C4-2B (cell line): ENCODE measurements at regions not wholly inside any gene's neighbourhood (a gene's known extent, or its start where the extent isn't known, plus 50 kb on each side); places are given as distances from the start of the nearest gene placed in this dataset.

Source experiments
- H3K27ac ChIP-seq: fragments of 450-650 bp; 2 replicates; pipeline ENCODE4 v1.5.1; 2017
- CTCF ChIP-seq: fragments of 450-650 bp; conservative IDR thresholded peaks from 2 replicates; pipeline ENCODE4 v1.5.1; 2017; ENCODE audit warnings: mild to moderate bottlenecking
- ZFX ChIP-seq: fragments of 450-650 bp; IDR thresholded peaks from 2 replicates; pipeline ENCODE4 v1.6.1; 2017

GRCh38 chr7:23973264-23973663, 263.2 kb downstream of the STK31 start:
- TF ChIP-seq ZFX (no peak), CTCF (no peak)

GRCh38 chr7:23980081-23980480, 270.1 kb downstream of the STK31 start:
- H3K27ac ChIP-seq, result no peak overlapping the region
- TF ChIP-seq CTCF, result no peak
- no peak for TF ChIP-seq ZFX

More at GRCh38 chr7:23973264-23973663, 263.2 kb downstream of the STK31 start:
- no peak overlapping the region for H3K27ac ChIP-seq

GRCh38 chr7:23981314-23981713, 271.3 kb downstream of the STK31 start:
- TF ChIP-seq CTCF (no peak), ZFX (no peak)
- H3K27ac ChIP-seq, result no peak overlapping the region

GRCh38 chr7:23981758-23982157, 271.7 kb downstream of the STK31 start:
- no peak for TF ChIP-seq CTCF
- TF ChIP-seq ZFX, result no peak
- H3K27ac ChIP-seq, result no peak overlapping the region

- H3K27ac ChIP-seq, result no peak overlapping the region
- TF ChIP-seq ZFX (no peak), CTCF (no peak; the same call in 1 of the 2 replicates)
Measured at GRCh38 chr7:24005517-24005916, 278.5 kb upstream of the NPY start.

GRCh38 chr7:24010495-24010894, 273.5 kb upstream of the NPY start:
- H3K27ac ChIP-seq, result no peak overlapping the region
- no peak for TF ChIP-seq CTCF
- no peak for TF ChIP-seq ZFX

GRCh38 chr7:24017519-24017918, 266.5 kb upstream of the NPY start:
- H3K27ac ChIP-seq, result no peak overlapping the region
- TF ChIP-seq ZFX (no peak), CTCF (no peak)
